HL-60/S4 treated with phorbol 12-myristate 13-acetate at 8.2 ng/mL for 4 days and 3 days (cell line): ENCODE measurements at regions not wholly inside any gene's neighbourhood (a gene's known extent, or its start where the extent isn't known, plus 50 kb on each side); places are given as distances from the start of the nearest gene placed in this dataset.

Source experiments
- in situ Hi-C: fragments of 300-500 bp; cut with MboI; formaldehyde crosslinking; loops from 2 replicates; pipeline ENCODE4 v1.15.0; 2022; ENCODE audit warnings: low sequenced_read_pairs

DNA sequence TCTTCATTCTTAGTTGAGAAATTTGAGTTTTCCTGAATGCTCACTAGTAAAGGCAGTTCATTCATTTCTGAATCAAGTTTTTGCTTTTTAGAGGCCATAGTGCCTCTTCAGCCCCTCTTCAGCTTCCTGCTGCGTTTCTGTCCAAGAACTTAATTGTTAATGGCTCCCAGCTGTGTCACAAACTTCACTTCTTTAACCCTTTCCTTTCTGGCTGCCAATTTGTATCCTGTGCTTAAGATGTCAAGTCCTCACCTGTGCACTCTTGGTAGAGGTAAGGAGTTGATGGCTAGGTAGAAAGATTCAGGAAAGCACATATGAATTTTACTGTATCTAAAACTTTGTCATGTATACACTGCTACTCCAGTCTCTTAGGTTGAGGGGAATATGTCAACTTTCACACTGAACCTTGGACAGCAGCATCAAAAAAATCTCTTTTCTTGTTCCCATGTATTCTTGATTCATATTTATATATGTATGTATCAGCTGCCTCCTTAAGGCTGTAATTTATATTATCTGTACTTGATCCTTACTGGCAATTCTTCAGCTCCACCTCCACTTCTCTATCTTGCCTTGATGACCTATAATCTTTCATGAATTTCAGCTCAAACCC, 612.8 kb downstream of the LMO4 start:
- in situ Hi-C loops, result no loop called here

DNA sequence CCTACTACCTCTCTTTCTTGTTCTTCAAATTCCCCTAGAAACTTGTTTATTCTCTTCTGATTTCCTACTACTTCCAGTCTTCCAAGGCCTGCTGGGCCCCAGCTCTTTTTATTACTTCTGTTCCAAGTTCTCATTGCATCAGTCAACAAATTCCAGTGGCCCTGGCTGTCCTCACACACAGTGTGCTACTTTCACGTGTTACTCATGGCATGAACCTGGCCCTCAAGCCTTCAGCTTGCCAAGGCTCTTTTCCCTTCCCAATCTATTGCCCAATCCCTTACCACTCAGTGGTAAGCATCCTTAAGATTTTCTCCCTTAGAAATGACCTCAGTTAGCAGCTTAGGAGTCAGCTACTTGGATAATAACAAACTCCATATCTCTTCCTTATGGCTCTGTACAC, 613.5 kb downstream of the LMO4 start:
- in situ Hi-C loops, result no loop called here

DNA sequence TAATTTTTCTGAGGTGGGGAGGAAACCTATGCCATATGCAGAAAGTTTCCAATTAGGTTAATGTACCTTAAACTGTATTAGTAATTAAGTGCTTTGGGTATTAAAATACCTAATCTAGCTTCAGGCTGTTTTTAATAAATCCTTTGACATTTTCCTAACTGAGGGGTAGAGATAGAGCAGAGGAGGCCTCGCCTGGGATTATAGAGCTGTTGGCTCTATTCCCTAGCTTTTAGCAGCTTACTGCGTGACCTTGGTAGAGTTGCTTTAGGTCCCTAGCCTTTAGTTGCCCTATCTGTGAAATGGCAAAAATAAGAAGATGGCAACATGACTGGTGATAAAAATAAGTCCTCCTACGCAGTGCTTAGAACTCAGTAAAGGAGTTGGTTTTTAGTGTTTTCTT, 621.0 kb downstream of the LMO4 start:
- in situ Hi-C loops, result loop anchor here (25.0 kb wide), 1 partner anchor 812 kb away; no protein-coding TSS in a partner anchor

DNA sequence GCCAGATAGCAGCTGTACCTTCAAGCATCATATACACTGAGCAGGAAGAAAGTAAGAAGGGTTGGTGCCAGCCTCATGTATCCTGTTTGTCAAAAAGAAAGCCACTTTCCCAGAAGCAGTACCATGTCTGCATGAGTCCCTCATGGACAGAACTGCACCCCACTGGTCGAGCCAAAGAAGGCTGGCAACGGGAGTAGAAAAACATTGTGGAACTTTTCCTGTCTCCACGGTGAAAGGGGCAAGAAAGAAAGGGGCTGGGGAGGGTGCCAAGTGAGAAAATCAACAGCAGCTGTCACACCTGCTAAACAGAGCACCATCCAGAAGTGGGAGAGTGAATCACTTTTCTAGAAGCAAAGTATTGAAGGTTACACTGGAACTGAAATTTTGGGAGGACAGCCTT, 621.7 kb downstream of the LMO4 start:
- in situ Hi-C loops, result loop anchor here (25.0 kb wide), 1 partner anchor 813 kb away; no protein-coding TSS in a partner anchor

DNA sequence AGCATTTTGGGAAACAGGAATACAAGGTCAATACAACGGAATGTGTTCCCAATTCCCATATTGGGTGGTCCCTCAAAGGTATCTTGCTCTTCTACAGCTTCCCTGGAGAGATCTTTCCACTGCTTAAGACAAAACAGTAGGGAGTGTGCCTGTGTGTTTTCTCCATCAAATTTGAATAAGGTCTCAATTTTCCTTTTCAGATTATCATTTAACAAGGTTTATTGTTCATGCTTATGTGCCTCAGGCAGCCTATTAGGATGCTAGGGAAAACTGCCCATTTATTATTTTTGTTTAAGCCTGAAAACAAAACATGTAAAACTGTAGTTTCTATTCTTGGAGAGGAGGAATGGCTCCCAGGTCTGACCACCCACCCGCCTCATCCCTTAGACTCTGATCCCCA, 622.7 kb downstream of the LMO4 start:
- in situ Hi-C loops, result loop anchor here (25.0 kb wide), 1 partner anchor 814 kb away; no protein-coding TSS in a partner anchor

DNA sequence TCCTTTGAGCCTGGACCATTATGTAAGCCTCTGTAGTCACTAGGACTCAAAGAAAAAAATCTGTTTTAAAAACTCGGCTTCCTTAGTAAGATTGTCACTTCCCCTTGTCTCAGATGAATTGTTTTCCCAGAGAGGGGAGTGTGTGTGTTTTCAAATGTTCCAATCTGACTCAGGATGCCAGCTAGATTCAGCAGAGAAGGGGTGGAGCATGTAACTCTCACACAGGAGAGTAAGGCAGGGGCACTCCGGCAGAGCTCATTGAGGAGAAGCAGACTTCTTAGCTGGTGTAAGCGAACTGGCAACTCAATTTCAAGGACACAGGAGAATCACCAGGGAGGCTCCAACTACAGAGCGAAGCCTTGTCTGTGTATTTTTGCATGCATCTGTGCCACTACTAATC, 623.2 kb downstream of the LMO4 start:
- in situ Hi-C loops, result loop anchor here (25.0 kb wide), 1 partner anchor 815 kb away; no protein-coding TSS in a partner anchor

DNA sequence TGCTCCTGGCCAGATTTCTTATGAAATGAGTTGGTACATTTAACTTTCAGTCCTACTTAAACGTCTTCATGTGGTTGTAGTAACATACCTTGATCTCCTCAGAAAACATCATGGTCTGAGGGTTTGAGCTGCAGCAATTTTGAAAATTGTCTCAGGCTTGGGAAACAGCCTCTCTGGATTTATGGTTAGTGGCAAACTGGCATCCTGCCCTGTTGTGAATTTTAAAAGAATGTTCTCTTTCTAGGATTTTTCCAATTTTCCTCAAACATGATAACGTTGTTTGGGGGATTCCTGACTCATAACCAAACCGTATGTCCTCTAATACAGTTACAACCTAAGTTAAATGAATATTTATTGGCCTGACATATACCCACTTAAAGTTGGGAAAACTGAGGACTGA, 624.4 kb downstream of the LMO4 start:
- in situ Hi-C loops, result loop anchor here (25.0 kb wide), 1 partner anchor 816 kb away; no protein-coding TSS in a partner anchor

DNA sequence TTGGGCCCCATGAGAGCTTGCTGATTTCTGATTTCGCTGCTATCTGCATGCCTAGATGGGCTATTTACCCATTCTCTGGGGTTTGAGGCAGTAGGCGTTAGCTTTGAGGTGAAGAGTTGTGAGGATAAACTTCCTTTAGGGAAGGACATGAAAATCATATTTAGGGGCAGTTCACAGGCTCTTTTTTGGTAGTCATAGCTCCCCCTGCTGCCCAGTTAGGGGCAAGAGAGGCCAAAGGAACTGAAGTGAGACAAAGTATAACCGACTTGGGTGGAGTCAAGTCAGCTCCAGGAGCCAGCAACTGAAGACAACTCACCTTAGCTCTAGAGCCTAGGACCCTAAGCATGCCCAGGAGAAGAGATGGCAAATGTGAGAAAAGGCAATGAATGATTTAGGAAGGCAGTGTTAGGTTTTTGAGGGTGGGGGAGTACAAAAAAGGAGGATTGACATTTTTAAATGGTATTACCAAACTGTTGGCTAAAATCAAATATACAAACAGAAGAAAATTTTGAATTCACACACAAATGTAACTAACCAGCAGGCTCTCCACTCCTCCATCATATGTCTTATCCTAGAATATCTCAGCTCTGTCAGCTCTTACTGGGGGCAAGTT, 625.2 kb downstream of the LMO4 start:
- in situ Hi-C loops, result loop anchor here (25.0 kb wide), 1 partner anchor 817 kb away; no protein-coding TSS in a partner anchor

DNA sequence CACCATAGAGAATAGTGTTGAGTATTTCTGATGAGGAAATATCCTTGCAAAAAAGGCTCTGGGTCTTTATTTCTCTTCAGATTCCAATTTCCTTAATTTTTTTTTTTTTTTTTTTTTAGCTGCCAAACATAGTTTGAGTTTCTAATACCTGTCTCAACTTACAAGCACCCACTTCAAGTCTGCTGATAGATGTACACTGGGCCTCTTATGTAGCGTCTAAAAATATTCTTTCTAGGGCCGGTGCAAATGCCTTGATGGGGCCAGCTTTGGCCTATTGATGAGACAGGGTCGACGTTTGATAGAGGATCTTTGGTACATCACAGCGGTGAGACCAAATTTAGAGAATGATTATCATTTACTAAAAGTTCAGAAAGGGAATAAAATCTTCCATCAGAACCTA, 626.4 kb downstream of the LMO4 start:
- in situ Hi-C loops, result loop anchor here (25.0 kb wide), 1 partner anchor 818 kb away; no protein-coding TSS in a partner anchor

DNA sequence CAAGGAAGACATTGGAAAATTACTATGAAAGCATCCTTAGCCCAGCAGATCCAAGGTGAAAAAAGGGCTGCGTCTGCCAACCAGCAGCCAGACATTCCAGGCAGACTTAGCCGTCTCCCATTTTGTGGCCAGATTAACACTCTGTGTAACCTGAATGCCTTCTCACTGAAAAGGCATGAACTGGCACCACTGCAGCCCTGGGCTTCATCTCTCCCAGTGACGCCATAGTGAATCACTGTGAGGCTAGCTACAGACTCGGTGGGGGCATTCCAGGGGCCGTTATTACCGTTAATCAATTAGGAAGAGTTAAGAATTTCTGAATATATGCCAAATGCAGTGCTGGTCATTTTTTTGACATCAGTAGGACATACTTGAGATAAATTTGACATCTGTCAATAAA, 627.4 kb downstream of the LMO4 start:
- in situ Hi-C loops, result loop anchor here (25.0 kb wide), 1 partner anchor 819 kb away; no protein-coding TSS in a partner anchor

DNA sequence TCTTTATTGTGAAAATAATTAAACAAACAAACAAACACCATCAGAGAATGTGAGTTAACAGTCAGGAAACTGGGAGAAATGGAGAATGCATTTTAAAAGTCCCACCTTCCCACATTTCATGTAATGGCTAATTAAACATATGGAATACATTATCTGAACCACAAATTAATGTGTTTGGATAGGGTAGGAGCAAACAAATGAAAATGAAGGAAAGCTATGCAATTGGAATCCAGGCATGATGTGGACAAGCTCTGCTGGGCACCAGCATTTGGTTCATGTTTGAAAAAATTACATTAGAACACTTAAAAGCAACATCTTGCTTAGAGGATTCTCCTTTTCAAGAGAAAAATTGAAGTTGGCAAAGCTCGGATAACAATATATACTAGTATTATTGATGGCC, 628.1 kb downstream of the LMO4 start:
- in situ Hi-C loops, result loop anchor here (25.0 kb wide), 1 partner anchor 819 kb away; no protein-coding TSS in a partner anchor

DNA sequence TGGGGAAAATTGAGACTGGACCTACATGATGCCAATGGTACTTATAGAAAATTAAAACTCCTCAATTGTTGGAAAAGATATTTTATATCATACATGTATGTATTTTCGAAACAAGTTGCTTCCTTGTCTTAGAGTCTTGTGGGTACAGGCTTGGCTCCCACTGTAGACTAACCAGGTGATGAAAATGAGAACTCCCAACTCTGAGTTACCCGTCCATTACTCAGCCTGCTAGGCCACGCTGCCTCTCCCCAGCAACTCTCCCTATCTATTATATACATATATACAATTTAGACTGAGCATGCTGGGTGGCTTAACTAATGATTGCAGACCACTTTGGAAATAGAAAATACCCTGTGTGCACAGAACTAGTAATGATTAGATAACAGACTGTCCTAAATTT, 628.7 kb downstream of the LMO4 start:
- in situ Hi-C loops, result loop anchor here (25.0 kb wide), 1 partner anchor 820 kb away; no protein-coding TSS in a partner anchor

DNA sequence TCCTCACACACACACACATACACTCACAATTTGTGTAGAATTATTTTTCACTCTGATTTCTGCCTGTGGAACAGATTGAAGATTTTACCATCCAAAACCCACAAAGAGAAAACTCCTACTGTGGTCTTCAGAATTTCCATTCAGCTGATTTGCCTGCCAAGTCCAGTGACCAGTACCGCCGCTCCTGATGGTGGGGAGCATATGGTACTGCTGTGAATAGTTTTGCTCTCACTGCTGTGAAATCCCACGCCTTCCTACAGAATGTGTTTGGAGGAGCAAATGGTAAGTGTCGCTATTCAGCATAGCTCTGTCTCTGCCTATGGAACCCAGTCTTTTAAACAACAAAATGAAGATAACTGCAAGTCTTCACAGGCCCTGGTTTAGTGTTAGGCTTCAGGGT, 629.5 kb downstream of the LMO4 start:
- in situ Hi-C loops, result loop anchor here (25.0 kb wide), 1 partner anchor 821 kb away; no protein-coding TSS in a partner anchor

DNA sequence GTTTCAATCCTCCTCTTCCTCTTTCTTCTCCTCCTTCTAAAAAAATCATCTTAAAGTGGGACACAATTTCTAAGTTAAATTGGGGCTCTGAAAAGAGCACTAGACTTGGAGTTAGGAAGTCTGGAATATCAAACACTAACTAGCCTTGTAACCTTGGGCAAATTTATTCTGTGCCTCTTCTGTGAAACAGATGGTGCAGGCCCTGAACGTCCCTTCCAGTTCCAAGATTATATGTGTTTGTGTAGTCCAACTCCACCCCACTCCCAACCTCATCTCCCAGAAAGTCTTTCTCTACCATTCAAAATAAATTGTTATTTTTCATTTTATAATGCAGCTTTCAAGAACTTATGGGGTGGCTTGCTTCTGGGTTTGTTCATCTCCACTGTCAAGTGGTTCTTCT, 630.0 kb downstream of the LMO4 start:
- in situ Hi-C loops, result loop anchor here (25.0 kb wide), 1 partner anchor 821 kb away; no protein-coding TSS in a partner anchor

DNA sequence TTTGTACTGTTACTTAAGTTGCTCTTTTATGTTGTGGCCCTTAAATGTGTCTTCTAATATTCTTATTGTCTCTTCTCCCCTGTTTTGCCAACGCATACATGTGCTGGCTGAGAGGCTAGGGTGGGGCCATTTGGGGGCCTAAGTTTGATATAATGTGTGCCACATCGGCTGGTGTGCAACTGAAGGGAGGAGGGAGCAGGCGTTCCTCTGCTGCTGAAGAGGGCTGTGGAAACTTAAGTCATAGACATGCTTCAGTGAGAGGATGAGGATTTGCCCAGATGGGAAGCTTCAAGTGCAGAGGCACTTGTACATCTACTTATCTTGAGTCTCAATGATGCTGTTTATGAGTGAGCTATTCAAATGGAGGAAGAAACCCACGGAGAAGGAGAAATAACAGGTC, 630.6 kb downstream of the LMO4 start:
- in situ Hi-C loops, result loop anchor here (25.0 kb wide), 1 partner anchor 822 kb away; no protein-coding TSS in a partner anchor

DNA sequence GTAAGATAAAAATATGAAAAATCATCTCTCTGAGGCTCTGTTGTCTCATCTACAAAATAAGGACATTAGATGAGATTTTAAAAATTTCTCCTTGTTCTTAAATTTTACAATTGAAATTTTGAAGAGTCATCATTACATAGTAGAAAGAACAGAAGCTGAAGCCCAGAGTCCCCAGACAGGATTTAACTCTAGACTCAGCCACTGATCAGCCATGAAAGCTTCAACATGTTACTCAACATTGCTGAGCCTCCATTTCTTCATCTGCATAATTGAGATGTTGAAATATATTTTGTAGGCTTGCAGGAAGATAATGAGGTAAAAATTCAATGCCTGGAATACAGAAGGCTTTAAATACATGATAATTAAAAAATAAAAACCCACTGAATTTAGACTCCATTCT, 633.3 kb downstream of the LMO4 start:
- in situ Hi-C loops, result loop anchor here (25.0 kb wide), 1 partner anchor 825 kb away; no protein-coding TSS in a partner anchor

DNA sequence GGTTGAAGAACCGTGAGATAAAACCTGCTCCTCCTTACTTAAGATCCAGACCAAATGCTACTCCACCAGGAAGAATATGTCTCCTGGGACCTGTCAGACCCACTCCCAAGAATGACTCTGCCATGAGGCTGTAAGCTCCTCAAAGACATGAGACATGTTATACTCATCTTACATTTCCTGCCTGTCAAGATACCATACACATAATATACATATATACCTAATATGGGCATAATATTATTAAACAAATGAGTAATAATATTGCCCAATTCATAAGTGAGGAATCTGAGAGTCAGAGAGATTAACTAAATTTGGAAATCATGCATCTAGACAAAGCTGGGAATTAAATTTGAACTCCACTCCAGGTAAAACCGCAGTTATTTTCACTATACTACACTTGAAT, 634.9 kb downstream of the LMO4 start:
- in situ Hi-C loops, result loop anchor here (25.0 kb wide), 1 partner anchor 826 kb away; no protein-coding TSS in a partner anchor

DNA sequence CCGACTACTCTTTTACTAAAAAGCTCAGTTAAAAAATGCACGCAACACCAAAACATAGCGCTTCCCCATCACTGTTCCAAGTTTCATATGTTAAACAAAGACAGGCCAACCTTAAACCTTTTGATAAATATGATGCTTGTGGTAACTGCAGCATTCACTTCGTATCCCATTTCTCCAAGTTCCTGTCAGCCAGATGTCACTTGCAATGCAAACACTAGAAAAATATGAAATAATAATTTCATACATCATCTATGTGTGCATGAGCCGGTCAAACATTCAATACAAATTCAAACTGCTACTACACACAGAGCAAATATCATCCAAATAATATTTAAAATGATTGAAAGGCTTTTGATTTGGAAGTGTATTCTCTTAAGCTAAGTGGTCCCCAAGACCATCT, 636.5 kb downstream of the LMO4 start:
- in situ Hi-C loops, result loop anchor here (25.0 kb wide), 1 partner anchor 828 kb away; no protein-coding TSS in a partner anchor

DNA sequence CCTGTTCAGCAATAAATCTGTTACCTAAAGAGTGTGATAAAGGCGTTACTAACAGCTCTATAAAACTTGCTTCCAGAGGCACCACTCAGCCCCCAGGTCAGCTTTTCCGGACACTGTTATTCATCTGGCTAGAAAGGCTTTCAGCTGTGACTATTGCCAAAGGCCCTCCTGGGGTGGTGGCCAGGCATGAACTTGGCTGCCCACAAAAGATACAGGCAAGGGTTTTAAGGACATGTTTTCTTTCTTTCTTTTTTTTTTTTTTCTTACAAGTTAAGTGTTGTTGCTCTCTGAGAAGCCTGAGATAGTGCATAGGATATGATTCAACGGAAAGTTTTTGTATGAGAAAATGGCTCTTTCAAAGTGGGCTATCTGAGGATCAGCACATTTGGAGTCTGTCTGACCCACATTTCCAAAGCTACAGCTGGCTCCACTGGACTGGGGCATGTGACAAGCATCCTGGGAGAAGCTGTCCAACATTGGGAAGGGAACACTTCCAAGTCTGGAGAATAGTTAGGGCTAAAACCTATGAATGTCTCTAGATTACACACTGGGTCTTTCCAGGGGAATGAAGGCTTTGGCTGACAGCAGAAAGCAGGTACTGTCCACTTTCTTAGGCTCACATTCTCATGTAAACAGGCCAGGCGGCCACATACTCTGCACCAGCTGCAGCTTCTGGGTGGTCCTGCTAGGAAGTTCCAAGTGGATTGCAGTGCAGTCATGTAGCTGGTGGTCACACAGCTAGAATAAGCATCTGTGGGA, 639.7 kb downstream of the LMO4 start:
- in situ Hi-C loops, result loop anchor here (25.0 kb wide), 1 partner anchor 831 kb away; no protein-coding TSS in a partner anchor

DNA sequence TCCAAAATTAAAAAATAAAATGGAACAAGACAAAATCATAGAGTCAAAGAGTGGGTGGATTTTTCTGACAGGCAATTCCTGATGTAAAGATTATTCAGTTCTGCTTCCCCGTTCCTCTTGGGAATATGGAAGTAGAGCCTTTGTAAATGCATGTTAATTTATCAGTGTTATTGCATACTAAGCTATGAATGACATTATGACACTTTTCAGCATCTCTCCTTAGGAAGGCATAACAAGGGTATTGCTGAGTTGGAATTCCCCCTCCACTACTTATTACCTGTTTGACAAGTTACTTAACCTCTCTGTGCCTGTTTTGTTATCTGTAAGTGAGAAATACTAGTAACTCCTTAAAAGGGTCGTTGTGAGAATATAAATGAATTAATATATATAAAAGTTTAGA, 640.4 kb downstream of the LMO4 start:
- in situ Hi-C loops, result loop anchor here (25.0 kb wide), 1 partner anchor 832 kb away; no protein-coding TSS in a partner anchor

DNA sequence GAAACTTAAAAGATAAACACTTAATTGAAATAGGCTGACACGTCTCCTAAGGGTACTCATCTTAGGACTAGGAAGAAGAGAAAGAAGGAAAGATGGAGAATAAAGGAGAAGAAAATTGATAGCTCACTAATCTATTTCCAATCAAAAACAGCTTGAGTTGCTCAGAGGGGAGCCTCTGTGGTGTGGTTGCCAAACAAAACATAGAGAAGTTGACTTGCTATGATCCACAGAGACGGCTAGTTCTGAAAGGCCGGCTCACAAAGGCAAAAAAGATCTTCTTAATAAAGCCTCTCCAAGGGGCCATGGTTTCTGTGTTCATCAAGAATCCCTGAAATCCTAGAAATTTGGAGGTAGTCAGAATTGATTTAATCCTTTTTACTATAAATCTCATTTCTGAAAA, 644.1 kb downstream of the LMO4 start:
- in situ Hi-C loops, result loop anchor here (25.0 kb wide), 1 partner anchor 836 kb away; no protein-coding TSS in a partner anchor
